Epidermal melanocyte (primary cell): ENCODE measurements at regions not wholly inside any gene's neighbourhood (a gene's known extent, or its start where the extent isn't known, plus 50 kb on each side); places are given as distances from the start of the nearest gene placed in this dataset.
"Not testable (repeated sequence)": the region's sequence is repeated elsewhere in the genome, so short reads cannot be mapped to it uniquely, and the experiment has no call there.

ENCODE experiments used
- DNase-seq: peaks from one replicate; pipeline ENCODE4 v3.0.0; 2011; ENCODE audit warnings: low spot score; ENCODE audit not compliant: insufficient read length

- DNase-seq = no peak
Observed at GRCh38 chr1:61580417-61580816, 144.5 kb downstream of the TM2D1 start.

- no peak for DNase-seq
Observed at GRCh38 chr1:61579802-61580201, 145.1 kb downstream of the TM2D1 start.

- no peak for DNase-seq
Observed at GRCh38 chr1:61572046-61572445, 152.9 kb downstream of the TM2D1 start.

GRCh38 chr1:61570191-61570590 is 154.8 kb downstream of the TM2D1 start:
- DNase-seq = no peak

- no peak for DNase-seq
Observed at GRCh38 chr1:61569303-61569621, 155.7 kb downstream of the TM2D1 start.

- DNase-seq = no peak
Observed at GRCh38 chr1:61568460-61569302, 156.3 kb downstream of the TM2D1 start.

GRCh38 chr1:61566177-61566576 is 158.8 kb downstream of the TM2D1 start:
- DNase-seq = no peak

GRCh38 chr1:61563611-61564010 is 161.3 kb downstream of the TM2D1 start:
- DNase-seq = no peak

- no peak for DNase-seq
Observed at GRCh38 chr1:61561666-61562065, 163.3 kb downstream of the TM2D1 start.

GRCh38 chr1:61560385-61560784 is 164.6 kb downstream of the TM2D1 start:
- DNase-seq = no peak

GRCh38 chr1:61556631-61557030 is 168.3 kb downstream of the TM2D1 start:
- no peak for DNase-seq

- DNase-seq = no peak
Observed at GRCh38 chr1:61552630-61553305, 172.2 kb downstream of the TM2D1 start.

GRCh38 chr1:61547302-61547701 is 177.6 kb downstream of the TM2D1 start:
- not testable (repeated sequence) for DNase-seq

GRCh38 chr1:61544870-61545269 is 180.1 kb downstream of the TM2D1 start:
- not testable (repeated sequence) for DNase-seq

- DNase-seq = not testable (repeated sequence)
Observed at GRCh38 chr1:61543498-61543897, 181.4 kb downstream of the TM2D1 start.

GRCh38 chr1:61539720-61540462 is 185.1 kb downstream of the TM2D1 start:
- DNase-seq = peak; percentile 22

GRCh38 chr1:61538228-61538627 is 186.7 kb downstream of the TM2D1 start:
- DNase-seq = no peak

- DNase-seq = no peak
Observed at GRCh38 chr1:61536174-61537108, 188.5 kb downstream of the TM2D1 start.

- DNase-seq = no peak
Observed at GRCh38 chr1:61534847-61535246, 190.1 kb downstream of the TM2D1 start.

- DNase-seq = no peak
Observed at GRCh38 chr1:61533546-61533945, 191.4 kb downstream of the TM2D1 start.

- no peak for DNase-seq
Observed at GRCh38 chr1:61531716-61532115, 193.2 kb downstream of the TM2D1 start.
